GM23338 (cell line): ENCODE measurements at regions not wholly inside any gene's neighbourhood (a gene's known extent, or its start where the extent isn't known, plus 50 kb on each side); places are given as distances from the start of the nearest gene placed in this dataset.

Experiments used
- ATAC-seq: fragments of 200-7000 bp; cut with Tn5 transposase; 3 replicates; pipeline ENCODE4 v1.9.1; 2020
- DNase-seq: peaks from one replicate; pipeline ENCODE4 v3.0.0-alpha.2; 2015; ENCODE audit warnings: low spot score
- H2AFZ ChIP-seq: fragments of 200-600 bp; sonication (generic); 2 replicates; pipeline ENCODE4 v1.8.0; 2016; ENCODE audit warnings: antibody characterized with exemption, mild to moderate bottlenecking, moderate library complexity
- H3F3A ChIP-seq: fragments of 200-600 bp; sonication (generic); replicated peaks from 2 replicates; pipeline ENCODE4 v1.8.0; 2017; ENCODE audit warnings: antibody characterized with exemption, mixed run types, low read depth
- H3K27ac ChIP-seq: fragments of 200-600 bp; sonication (generic); 2 replicates; pipeline ENCODE4 v1.6.1; 2016; ENCODE audit warnings: low read depth
- H3K27me3 ChIP-seq: fragments of 200-600 bp; sonication (generic); 2 replicates; pipeline ENCODE4 v1.8.0; 2016; ENCODE audit warnings: mild to moderate bottlenecking, mixed run types, moderate library complexity; ENCODE audit not compliant: insufficient read depth
- H3K36me3 ChIP-seq: fragments of 200-600 bp; sonication (generic); 2 replicates; pipeline ENCODE4 v1.8.0; 2016; ENCODE audit warnings: mild to moderate bottlenecking; ENCODE audit not compliant: insufficient read depth
- H3K4me1 ChIP-seq: fragments of 200-600 bp; sonication (generic); 2 replicates; pipeline ENCODE4 v1.8.0; 2016; ENCODE audit warnings: mild to moderate bottlenecking, moderate library complexity; ENCODE audit not compliant: insufficient read depth
- H3K4me2 ChIP-seq: fragments of 200-600 bp; sonication (generic); 2 replicates; pipeline ENCODE4 v1.7.1; 2017; ENCODE audit warnings: mixed run types
- H3K4me3 ChIP-seq: fragments of 200-600 bp; sonication (generic); 2 replicates; pipeline ENCODE4 v1.6.1; 2016; ENCODE audit warnings: mixed run types
- H3K79me2 ChIP-seq: fragments of 200-600 bp; sonication (generic); replicated peaks from 2 replicates; pipeline ENCODE4 v1.8.0; 2017; ENCODE audit warnings: mild to moderate bottlenecking; ENCODE audit not compliant: insufficient read depth
- H3K9me2 ChIP-seq: fragments of 200-600 bp; sonication (generic); 2 replicates; pipeline ENCODE4 v1.8.0; 2017; ENCODE audit not compliant: insufficient read depth
- H4K20me1 ChIP-seq: fragments of 200-600 bp; sonication (generic); replicated peaks from 2 replicates; pipeline ENCODE4 v1.8.0; 2017; ENCODE audit warnings: mild to moderate bottlenecking; ENCODE audit not compliant: insufficient read depth
- H3K27ac Mint-ChIP-seq: 2 replicates; pipeline ENCODE4 v1.8.0; 2020; ENCODE audit warnings: inconsistent platforms, mild to moderate bottlenecking, moderate library complexity, mixed read lengths
- H3K27me3 Mint-ChIP-seq: 3 replicates; pipeline ENCODE4 v1.8.0; 2022; ENCODE audit warnings: low read depth, mild to moderate bottlenecking, moderate library complexity, mixed read lengths, inconsistent platforms; ENCODE audit not compliant: insufficient read depth, poor library complexity
- H3K36me3 Mint-ChIP-seq: 3 replicates; pipeline ENCODE4 v1.8.0; 2021; ENCODE audit warnings: low read depth, mild to moderate bottlenecking, inconsistent platforms, moderate library complexity, mixed read lengths
- H3K4me1 Mint-ChIP-seq: 3 replicates; pipeline ENCODE4 v1.8.0; 2020; ENCODE audit warnings: mild to moderate bottlenecking, inconsistent platforms, mixed read lengths
- H3K4me3 Mint-ChIP-seq: 3 replicates; pipeline ENCODE4 v1.8.0; 2021; ENCODE audit warnings: moderate library complexity, mild to moderate bottlenecking, inconsistent platforms, mixed read lengths
- H3K9me3 Mint-ChIP-seq: 3 replicates; pipeline ENCODE4 v1.8.0; 2020; ENCODE audit warnings: moderate library complexity, mild to moderate bottlenecking, inconsistent platforms, mixed read lengths
- CREB1 ChIP-seq: fragments of 250-450 bp; sonication (Bioruptor Pico); IDR thresholded peaks from 2 replicates; pipeline ENCODE4 v1.5.0; 2020; ENCODE audit warnings: low read depth, mild to moderate bottlenecking, moderate library complexity
- CTCF ChIP-seq, 2 experiments: fragments of 200-600 bp in 1 of 2; sonication (generic) in 1 of 2; conservative IDR thresholded peaks; 2 replicates each; pipeline versions ENCODE4 v1.5.1 to v1.6.1; 2016 to 2017; ENCODE audit warnings: antibody characterized with exemption in 2 of 2, low read depth in 2 of 2, mild to moderate bottlenecking in 2 of 2, moderate library complexity in 1 of 2
- ETS1 ChIP-seq: IDR thresholded peaks from 2 replicates; pipeline ENCODE4 v1.6.1; 2016; ENCODE audit warnings: antibody characterized with exemption
- EZH2 ChIP-seq: fragments of 200-600 bp; sonication (generic); IDR thresholded peaks from one replicate; pipeline ENCODE4 v1.8.0; 2017; ENCODE audit warnings: antibody characterized with exemption, mild to moderate bottlenecking, low read depth; ENCODE audit not compliant: unreplicated experiment
- EZH2phosphoT487 ChIP-seq: fragments of 200-600 bp; sonication (generic); IDR thresholded peaks from one replicate; pipeline ENCODE4 v1.8.1; 2018; ENCODE audit warnings: antibody characterized with exemption; ENCODE audit not compliant: unreplicated experiment
- JUNB ChIP-seq: IDR thresholded peaks from one replicate; pipeline ENCODE4 v1.6.1; 2016; ENCODE audit warnings: antibody characterized with exemption; ENCODE audit not compliant: unreplicated experiment
- NANOG ChIP-seq: IDR thresholded peaks from 2 replicates; pipeline ENCODE4 v1.6.1; 2016; ENCODE audit warnings: antibody characterized with exemption, borderline replicate concordance
- POLR2AphosphoS5 ChIP-seq: IDR thresholded peaks from 2 replicates; pipeline ENCODE4 v1.6.1; 2016; ENCODE audit warnings: antibody characterized with exemption, low read depth
- REST ChIP-seq: IDR thresholded peaks from one replicate; pipeline ENCODE4 v1.6.1; 2018; ENCODE audit warnings: antibody characterized with exemption; ENCODE audit not compliant: unreplicated experiment
- STAT1 ChIP-seq: IDR thresholded peaks from one replicate; pipeline ENCODE4 v1.6.1; 2016; ENCODE audit warnings: antibody characterized with exemption; ENCODE audit not compliant: unreplicated experiment
- ZNF114 ChIP-seq: fragments of 250-450 bp; sonication (Bioruptor Pico); IDR thresholded peaks from 2 replicates; pipeline ENCODE4 v1.5.0; 2020; ENCODE audit warnings: mild to moderate bottlenecking, moderate library complexity
- ZNF331 ChIP-seq: fragments of 250-450 bp; sonication (Bioruptor Pico); IDR thresholded peaks from 2 replicates; pipeline ENCODE4 v1.5.0; 2020; ENCODE audit warnings: low read depth, mild to moderate bottlenecking, moderate library complexity
- TF ChIP-seq, protein P1 (sequence below): fragments of 250-450 bp; sonication (Bioruptor Pico); IDR thresholded peaks from 2 replicates; pipeline ENCODE4 v1.5.0; 2020; ENCODE audit warnings: mild to moderate bottlenecking, moderate library complexity

- no peak for TF ChIP-seq CREB1 (CRISPR knock-in tag)
- no peak for TF ChIP-seq JUNB
- no peak for TF ChIP-seq ZNF331 (CRISPR knock-in tag)
- TF ChIP-seq REST, result no peak
- no peak for TF ChIP-seq CTCF (conservative IDR thresholded peaks at IDR 0.05; ENCODE audit: low read depth in 2 of 2)
- no peak for TF ChIP-seq ZNF114 (CRISPR knock-in tag)
- TF ChIP-seq ETS1, result no peak
- no peak for TF ChIP-seq EZH2phosphoT487
- no peak for TF ChIP-seq EZH2
- TF ChIP-seq NANOG, result no peak
- TF ChIP-seq POLR2AphosphoS5, result no peak
- no peak for TF ChIP-seq STAT1
- TF ChIP-seq, protein P1, sequence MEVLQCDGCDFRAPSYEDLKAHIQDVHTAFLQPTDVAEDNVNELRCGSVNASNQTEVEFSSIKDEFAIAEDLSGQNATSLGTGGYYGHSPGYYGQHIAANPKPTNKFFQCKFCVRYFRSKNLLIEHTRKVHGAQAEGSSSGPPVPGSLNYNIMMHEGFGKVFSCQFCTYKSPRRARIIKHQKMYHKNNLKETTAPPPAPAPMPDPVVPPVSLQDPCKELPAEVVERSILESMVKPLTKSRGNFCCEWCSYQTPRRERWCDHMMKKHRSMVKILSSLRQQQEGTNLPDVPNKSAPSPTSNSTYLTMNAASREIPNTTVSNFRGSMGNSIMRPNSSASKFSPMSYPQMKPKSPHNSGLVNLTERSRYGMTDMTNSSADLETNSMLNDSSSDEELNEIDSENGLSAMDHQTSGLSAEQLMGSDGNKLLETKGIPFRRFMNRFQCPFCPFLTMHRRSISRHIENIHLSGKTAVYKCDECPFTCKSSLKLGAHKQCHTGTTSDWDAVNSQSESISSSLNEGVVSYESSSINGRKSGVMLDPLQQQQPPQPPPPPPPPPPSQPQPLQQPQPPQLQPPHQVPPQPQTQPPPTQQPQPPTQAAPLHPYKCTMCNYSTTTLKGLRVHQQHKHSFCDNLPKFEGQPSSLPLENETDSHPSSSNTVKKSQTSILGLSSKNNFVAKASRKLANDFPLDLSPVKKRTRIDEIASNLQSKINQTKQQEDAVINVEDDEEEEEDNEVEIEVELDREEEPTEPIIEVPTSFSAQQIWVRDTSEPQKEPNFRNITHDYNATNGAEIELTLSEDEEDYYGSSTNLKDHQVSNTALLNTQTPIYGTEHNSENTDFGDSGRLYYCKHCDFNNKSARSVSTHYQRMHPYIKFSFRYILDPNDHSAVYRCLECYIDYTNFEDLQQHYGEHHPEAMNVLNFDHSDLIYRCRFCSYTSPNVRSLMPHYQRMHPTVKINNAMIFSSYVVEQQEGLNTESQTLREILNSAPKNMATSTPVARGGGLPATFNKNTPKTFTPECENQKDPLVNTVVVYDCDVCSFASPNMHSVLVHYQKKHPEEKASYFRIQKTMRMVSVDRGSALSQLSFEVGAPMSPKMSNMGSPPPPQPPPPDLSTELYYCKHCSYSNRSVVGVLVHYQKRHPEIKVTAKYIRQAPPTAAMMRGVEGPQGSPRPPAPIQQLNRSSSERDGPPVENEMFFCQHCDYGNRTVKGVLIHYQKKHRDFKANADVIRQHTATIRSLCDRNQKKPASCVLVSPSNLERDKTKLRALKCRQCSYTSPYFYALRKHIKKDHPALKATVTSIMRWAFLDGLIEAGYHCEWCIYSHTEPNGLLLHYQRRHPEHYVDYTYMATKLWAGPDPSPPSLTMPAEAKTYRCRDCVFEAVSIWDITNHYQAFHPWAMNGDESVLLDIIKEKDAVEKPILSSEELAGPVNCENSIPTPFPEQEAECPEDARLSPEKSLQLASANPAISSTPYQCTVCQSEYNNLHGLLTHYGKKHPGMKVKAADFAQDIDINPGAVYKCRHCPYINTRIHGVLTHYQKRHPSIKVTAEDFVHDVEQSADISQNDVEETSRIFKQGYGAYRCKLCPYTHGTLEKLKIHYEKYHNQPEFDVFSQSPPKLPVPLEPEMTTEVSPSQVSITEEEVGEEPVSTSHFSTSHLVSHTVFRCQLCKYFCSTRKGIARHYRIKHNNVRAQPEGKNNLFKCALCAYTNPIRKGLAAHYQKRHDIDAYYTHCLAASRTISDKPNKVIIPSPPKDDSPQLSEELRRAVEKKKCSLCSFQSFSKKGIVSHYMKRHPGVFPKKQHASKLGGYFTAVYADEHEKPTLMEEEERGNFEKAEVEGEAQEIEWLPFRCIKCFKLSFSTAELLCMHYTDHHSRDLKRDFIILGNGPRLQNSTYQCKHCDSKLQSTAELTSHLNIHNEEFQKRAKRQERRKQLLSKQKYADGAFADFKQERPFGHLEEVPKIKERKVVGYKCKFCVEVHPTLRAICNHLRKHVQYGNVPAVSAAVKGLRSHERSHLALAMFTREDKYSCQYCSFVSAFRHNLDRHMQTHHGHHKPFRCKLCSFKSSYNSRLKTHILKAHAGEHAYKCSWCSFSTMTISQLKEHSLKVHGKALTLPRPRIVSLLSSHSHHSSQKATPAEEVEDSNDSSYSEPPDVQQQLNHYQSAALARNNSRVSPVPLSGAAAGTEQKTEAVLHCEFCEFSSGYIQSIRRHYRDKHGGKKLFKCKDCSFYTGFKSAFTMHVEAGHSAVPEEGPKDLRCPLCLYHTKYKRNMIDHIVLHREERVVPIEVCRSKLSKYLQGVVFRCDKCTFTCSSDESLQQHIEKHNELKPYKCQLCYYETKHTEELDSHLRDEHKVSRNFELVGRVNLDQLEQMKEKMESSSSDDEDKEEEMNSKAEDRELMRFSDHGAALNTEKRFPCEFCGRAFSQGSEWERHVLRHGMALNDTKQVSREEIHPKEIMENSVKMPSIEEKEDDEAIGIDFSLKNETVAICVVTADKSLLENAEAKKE, result no peak
- Histone ChIP-seq H3K79me2 (no peaks in the 10 kb centered on the region), H4K20me1 (no peaks in the 10 kb centered on the region), H3K9me2 (no peaks in the 10 kb centered on the region), H3K27ac (no peak overlapping the region), H3F3A (no peaks in the 10 kb centered on the region), H3K4me2 (no peak overlapping the region), H3K27me3 (no peaks in the 10 kb centered on the region), H3K36me3 (no peaks in the 10 kb centered on the region), H3K4me1 (no peaks in the 10 kb centered on the region), H2AFZ (no peak overlapping the region), H3K4me3 (no peak overlapping the region)
- Mint-ChIP-seq H3K27me3 (no peaks in the 10 kb centered on the region), H3K4me3 (no peak overlapping the region), H3K36me3 (no peaks in the 10 kb centered on the region), H3K27ac (no peak overlapping the region), H3K9me3 (no peaks in the 10 kb centered on the region), H3K4me1 (no peaks in the 10 kb centered on the region)
- DNase-seq (no peak), ATAC-seq (no peak)
Observed at GRCh38 chr6:66402873-66403272, 695.8 kb upstream of the EYS start.
